BLaER1 (cell line): ENCODE measurements at regions not wholly inside any gene's neighbourhood (a gene's known extent, or its start where the extent isn't known, plus 50 kb on each side); places are given as distances from the start of the nearest gene placed in this dataset.

Source experiments
- H3K27ac ChIP-seq: shearing (Covaris generic); formaldehyde crosslinking; 2 replicates; pipeline ENCODE4 v1.8.1; 2022
- H3K27me3 ChIP-seq: shearing (Covaris generic); formaldehyde crosslinking; 2 replicates; pipeline ENCODE4 v1.8.1; 2022
- H3K36me3 ChIP-seq: shearing (Covaris generic); formaldehyde crosslinking; 2 replicates; pipeline ENCODE4 v1.8.1; 2022
- H3K4me1 ChIP-seq: shearing (Covaris generic); formaldehyde crosslinking; 2 replicates; pipeline ENCODE4 v1.8.1; 2022
- H3K4me2 ChIP-seq: shearing (Covaris generic); formaldehyde crosslinking; 2 replicates; pipeline ENCODE4 v1.8.1; 2022
- H3K4me3 ChIP-seq: shearing (Covaris generic); formaldehyde crosslinking; 2 replicates; pipeline ENCODE4 v1.8.1; 2022
- H3K9ac ChIP-seq: shearing (Covaris generic); formaldehyde crosslinking; 2 replicates; pipeline ENCODE4 v1.8.1; 2022
- H3K9me3 ChIP-seq: shearing (Covaris generic); formaldehyde crosslinking; 2 replicates; pipeline ENCODE4 v1.8.1; 2022
- H4K20me1 ChIP-seq: shearing (Covaris generic); formaldehyde crosslinking; 2 replicates; pipeline ENCODE4 v1.8.1; 2022
- Cebpa-rat ChIP-seq: shearing (Covaris generic); IDR thresholded peaks from 2 replicates; pipeline ENCODE4 v1.8.1; 2022

- no peak overlapping the region for H3K4me2 ChIP-seq
- no peak overlapping the region for H3K9ac ChIP-seq
- H3K27me3 ChIP-seq = no peaks in the 10 kb centered on the region
- no peaks in the 10 kb centered on the region for H4K20me1 ChIP-seq
- no peaks in the 10 kb centered on the region for H3K36me3 ChIP-seq
- no peak overlapping the region for H3K4me3 ChIP-seq
- H3K4me1 ChIP-seq = peaks cover 5% of the 10 kb centered on the region; the same call in 1 of the 2 replicates
- TF ChIP-seq Cebpa-rat = no peak
- no peaks in the 10 kb centered on the region for H3K9me3 ChIP-seq
- no peak overlapping the region for H3K27ac ChIP-seq
Observed at GRCh38 chr18:25817546-25818237, 272.7 kb downstream of the SS18 start.

- Histone ChIP-seq H3K36me3 (no peaks in the 10 kb centered on the region), H3K4me3 (no peak overlapping the region), H3K27ac (no peak overlapping the region), H3K9me3 (no peaks in the 10 kb centered on the region), H3K4me2 (no peak overlapping the region), H3K4me1 (peaks cover 5% of the 10 kb centered on the region; the same call in 1 of the 2 replicates), H3K27me3 (no peaks in the 10 kb centered on the region), H4K20me1 (no peaks in the 10 kb centered on the region), H3K9ac (no peak overlapping the region)
- no peak for TF ChIP-seq Cebpa-rat
Observed at GRCh38 chr18:25815659-25816058, 274.8 kb downstream of the SS18 start.

- Histone ChIP-seq H3K27ac (no peak overlapping the region), H3K9ac (no peak overlapping the region), H3K4me3 (no peak overlapping the region), H4K20me1 (no peaks in the 10 kb centered on the region), H3K9me3 (no peaks in the 10 kb centered on the region), H3K4me1 (peaks cover 5% of the 10 kb centered on the region; the same call in 1 of the 2 replicates), H3K27me3 (no peaks in the 10 kb centered on the region), H3K36me3 (no peaks in the 10 kb centered on the region), H3K4me2 (no peak overlapping the region)
- no peak for TF ChIP-seq Cebpa-rat
Observed at GRCh38 chr18:25814841-25815458, 275.5 kb downstream of the SS18 start.

- H3K9ac ChIP-seq = no peak overlapping the region
- H3K4me2 ChIP-seq = no peak overlapping the region
- H3K36me3 ChIP-seq = no peaks in the 10 kb centered on the region
- no peak overlapping the region for H3K4me3 ChIP-seq
- H4K20me1 ChIP-seq = no peaks in the 10 kb centered on the region
- H3K27me3 ChIP-seq = no peaks in the 10 kb centered on the region
- peaks cover 5% of the 10 kb centered on the region; the same call in 1 of the 2 replicates for H3K4me1 ChIP-seq
- no peak overlapping the region for H3K27ac ChIP-seq
- no peaks in the 10 kb centered on the region for H3K9me3 ChIP-seq
- no peak for TF ChIP-seq Cebpa-rat
Observed at GRCh38 chr18:25813110-25813509, 277.3 kb downstream of the SS18 start.

GRCh38 chr18:25810736-25811135, 279.7 kb downstream of the SS18 start:
- no peak for TF ChIP-seq Cebpa-rat
- Histone ChIP-seq H3K9ac (no peak overlapping the region), H3K4me1 (peaks cover 5% of the 10 kb centered on the region; the same call in 1 of the 2 replicates)

GRCh38 chr18:25805939-25806338, 284.5 kb downstream of the SS18 start:
- H3K4me3 ChIP-seq = no peak overlapping the region
- no peak overlapping the region for H3K27ac ChIP-seq
- no peak for TF ChIP-seq Cebpa-rat
- no peak overlapping the region for H3K4me2 ChIP-seq
- no peaks in the 10 kb centered on the region for H3K36me3 ChIP-seq
- no peaks in the 10 kb centered on the region for H3K4me1 ChIP-seq
- H4K20me1 ChIP-seq = no peaks in the 10 kb centered on the region
- no peaks in the 10 kb centered on the region for H3K27me3 ChIP-seq
- no peak overlapping the region for H3K9ac ChIP-seq
- no peaks in the 10 kb centered on the region for H3K9me3 ChIP-seq

More at GRCh38 chr18:25810736-25811135, 279.7 kb downstream of the SS18 start:
- Histone ChIP-seq H4K20me1 (no peaks in the 10 kb centered on the region), H3K36me3 (no peaks in the 10 kb centered on the region), H3K4me2 (no peak overlapping the region), H3K9me3 (no peaks in the 10 kb centered on the region), H3K27me3 (no peaks in the 10 kb centered on the region), H3K4me3 (no peak overlapping the region), H3K27ac (no peak overlapping the region)

- no peaks in the 10 kb centered on the region for H3K27me3 ChIP-seq
- no peaks in the 10 kb centered on the region for H3K9me3 ChIP-seq
- no peak overlapping the region for H3K9ac ChIP-seq
- no peaks in the 10 kb centered on the region for H4K20me1 ChIP-seq
- H3K4me2 ChIP-seq = no peak overlapping the region
- H3K27ac ChIP-seq = no peak overlapping the region
- no peaks in the 10 kb centered on the region for H3K4me1 ChIP-seq
- no peaks in the 10 kb centered on the region for H3K36me3 ChIP-seq
- no peak overlapping the region for H3K4me3 ChIP-seq
- TF ChIP-seq Cebpa-rat = no peak
Observed at GRCh38 chr18:25805323-25805722, 285.1 kb downstream of the SS18 start.

GRCh38 chr18:25799231-25799630, 291.2 kb downstream of the SS18 start:
- no peak overlapping the region for H3K27ac ChIP-seq
- H3K9me3 ChIP-seq = no peaks in the 10 kb centered on the region

GRCh38 chr18:25798046-25798445, 292.4 kb downstream of the SS18 start:
- no peaks in the 10 kb centered on the region for H3K4me1 ChIP-seq
- no peaks in the 10 kb centered on the region for H3K27me3 ChIP-seq
- H3K9ac ChIP-seq = no peak overlapping the region
- no peak overlapping the region for H3K4me3 ChIP-seq
- TF ChIP-seq Cebpa-rat = no peak
- no peaks in the 10 kb centered on the region for H3K9me3 ChIP-seq
- no peak overlapping the region for H3K4me2 ChIP-seq
- H3K27ac ChIP-seq = no peak overlapping the region
- no peaks in the 10 kb centered on the region for H3K36me3 ChIP-seq
- no peaks in the 10 kb centered on the region for H4K20me1 ChIP-seq

More at GRCh38 chr18:25799231-25799630, 291.2 kb downstream of the SS18 start:
- no peaks in the 10 kb centered on the region for H3K27me3 ChIP-seq
- TF ChIP-seq Cebpa-rat = no peak
- no peak overlapping the region for H3K4me3 ChIP-seq
- no peaks in the 10 kb centered on the region for H4K20me1 ChIP-seq
- H3K4me1 ChIP-seq = no peaks in the 10 kb centered on the region
- no peak overlapping the region for H3K4me2 ChIP-seq
- H3K9ac ChIP-seq = no peak overlapping the region
- no peaks in the 10 kb centered on the region for H3K36me3 ChIP-seq

- H3K4me3 ChIP-seq = no peak overlapping the region
- no peak overlapping the region for H3K27ac ChIP-seq
- no peaks in the 10 kb centered on the region for H3K9me3 ChIP-seq
- no peak for TF ChIP-seq Cebpa-rat
- H3K4me1 ChIP-seq = no peaks in the 10 kb centered on the region
- no peak overlapping the region for H3K9ac ChIP-seq
- no peaks in the 10 kb centered on the region for H3K27me3 ChIP-seq
- no peaks in the 10 kb centered on the region for H4K20me1 ChIP-seq
- H3K36me3 ChIP-seq = no peaks in the 10 kb centered on the region
- no peak overlapping the region for H3K4me2 ChIP-seq
Observed at GRCh38 chr18:25795213-25795612, 295.2 kb downstream of the SS18 start.
